GM19043 (cell line): ENCODE measurements at regions not wholly inside any gene's neighbourhood (a gene's known extent, or its start where the extent isn't known, plus 50 kb on each side); places are given as distances from the start of the nearest gene placed in this dataset.

Experiments
- ATAC-seq: cut with Tn5 transposase; IDR thresholded peaks from one replicate; pipeline ENCODE4 v1.9.1; 2021; ENCODE audit warnings: low read depth; ENCODE audit not compliant: unreplicated experiment

DNA sequence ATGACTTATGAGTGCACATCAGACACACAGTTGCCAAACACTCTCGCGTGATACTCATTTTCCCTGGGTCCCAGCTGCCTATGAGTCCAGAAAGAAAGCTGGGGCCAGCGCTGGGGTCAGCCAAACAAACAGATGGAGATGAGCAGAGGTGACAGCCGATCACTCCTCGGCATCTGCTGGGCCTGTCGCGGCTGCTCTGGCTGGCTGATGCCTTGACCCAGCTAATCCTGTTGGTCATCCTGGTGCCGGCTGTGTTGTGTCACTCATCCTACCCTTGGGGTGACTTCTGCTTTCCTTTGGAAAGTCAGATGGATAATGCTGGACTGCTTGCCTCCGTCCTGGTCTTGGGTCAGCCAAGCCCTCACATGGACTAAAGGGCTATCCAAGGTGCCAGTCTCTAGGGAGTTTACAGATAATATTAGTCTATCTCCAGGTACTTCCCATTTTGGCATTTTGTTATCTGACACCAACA, 105.3 kb upstream of the PDZRN3 start:
- no peak for ATAC-seq

DNA sequence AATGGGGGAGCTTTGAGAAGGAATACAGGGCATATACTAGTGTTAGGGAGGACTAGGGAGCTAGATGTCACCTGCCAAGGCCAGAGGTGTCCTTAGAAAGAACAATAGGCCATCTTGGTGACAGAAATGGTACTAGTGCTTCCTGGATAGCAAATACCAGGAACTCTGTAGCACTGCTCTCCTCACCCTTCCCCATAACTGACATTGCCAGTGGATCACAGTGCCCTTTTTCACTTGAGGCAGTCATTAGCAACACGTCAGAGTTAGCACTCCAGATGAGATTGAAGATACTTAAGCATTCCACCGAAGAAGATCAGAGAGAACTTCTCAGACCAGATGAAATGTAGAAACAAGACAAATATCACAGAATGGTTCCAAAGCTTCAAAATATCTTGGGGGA, 103.1 kb upstream of the PDZRN3 start:
- no peak for ATAC-seq

DNA sequence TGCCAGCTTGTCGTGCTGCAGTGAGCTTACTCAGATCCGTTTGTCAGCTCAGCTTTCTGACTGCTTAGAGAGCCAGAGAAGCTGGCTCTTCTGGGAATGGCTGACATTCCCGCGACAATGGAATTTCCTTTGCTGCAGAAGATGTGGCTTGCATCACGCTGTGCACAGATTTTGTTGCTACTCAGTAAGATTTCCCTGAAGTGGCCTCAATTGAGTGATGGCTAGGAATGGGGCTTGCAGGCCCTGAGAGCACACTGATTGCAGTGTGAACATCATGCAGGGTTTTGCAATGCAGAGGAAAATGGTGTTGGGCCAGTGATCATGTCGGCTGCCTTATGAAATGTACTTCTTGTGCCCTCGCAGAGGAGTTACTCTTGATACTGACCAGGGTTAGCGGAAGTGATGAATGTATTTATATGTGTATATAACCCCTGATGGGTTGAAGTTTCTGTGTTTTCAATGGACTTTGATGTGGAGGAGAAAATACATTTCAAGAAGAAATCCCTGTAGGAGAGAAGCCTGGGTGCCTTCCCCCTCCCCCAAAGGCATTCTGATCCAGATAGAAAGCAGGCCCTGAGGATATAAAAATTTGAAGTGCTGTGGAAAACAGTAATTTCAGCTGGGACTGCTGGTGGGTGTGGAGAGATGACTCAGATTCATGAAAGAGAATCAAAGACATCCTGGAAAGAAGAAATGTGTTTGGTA, 102.5 kb upstream of the PDZRN3 start:
- no peak for ATAC-seq

DNA sequence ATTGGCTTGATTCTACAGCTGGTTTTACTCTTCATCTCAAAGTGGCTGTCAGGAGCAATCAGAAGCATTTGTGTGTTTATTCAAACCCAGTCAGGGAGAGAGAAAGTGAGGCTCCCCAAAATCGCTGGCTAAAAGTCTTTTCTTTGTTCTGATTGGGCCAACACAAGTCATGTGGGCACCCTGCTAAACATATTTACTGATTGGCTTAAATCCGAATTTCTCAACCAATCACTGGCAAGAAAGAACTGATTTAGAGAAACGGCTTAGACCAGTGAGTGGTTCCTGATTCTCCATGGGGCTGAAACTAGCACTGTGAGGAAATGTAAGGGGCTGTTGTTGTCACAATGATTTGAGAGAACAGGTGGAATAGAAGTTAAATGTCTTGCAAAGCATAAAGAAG, 98.9 kb upstream of the PDZRN3 start:
- ATAC-seq: no peak

DNA sequence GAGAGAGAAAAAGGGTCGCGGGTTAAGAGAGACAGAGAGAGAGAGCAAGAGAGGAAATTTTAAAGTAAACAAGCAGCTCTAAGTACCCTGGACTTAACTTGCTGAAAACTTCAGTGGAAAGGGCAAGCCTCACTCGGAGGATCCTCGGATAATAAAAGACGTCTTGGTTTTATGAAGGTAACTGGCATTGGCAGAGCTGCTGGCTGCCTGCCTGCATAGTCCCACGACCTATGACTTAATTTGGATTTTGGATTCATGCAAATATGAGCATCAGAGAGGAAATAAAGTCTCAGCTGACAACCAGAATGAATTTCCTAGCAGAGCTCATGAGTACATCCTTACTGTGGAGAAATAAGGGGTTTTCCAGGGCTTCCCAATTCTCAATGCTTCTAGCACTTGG, 95.1 kb upstream of the PDZRN3 start:
- no peak for ATAC-seq

DNA sequence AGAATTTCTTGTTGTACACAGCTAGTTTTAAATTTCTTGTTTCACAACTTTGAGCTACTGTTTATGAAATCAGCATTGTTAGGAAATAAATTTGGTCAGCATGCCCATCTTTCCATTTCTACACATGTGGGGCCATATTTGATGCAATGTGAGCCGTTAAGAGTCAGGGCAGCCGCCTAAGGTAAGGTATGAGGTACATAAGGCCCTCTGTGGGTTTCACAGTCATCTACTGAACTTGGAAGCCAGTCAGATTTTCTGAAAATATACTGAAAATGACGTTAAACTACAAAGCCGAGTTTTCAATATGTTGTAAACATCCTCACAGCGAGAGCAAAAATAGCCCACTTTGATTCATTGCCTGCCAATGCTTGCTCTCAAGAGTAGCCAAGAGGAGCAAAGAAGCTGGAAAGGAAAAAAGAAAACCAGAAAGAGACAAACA, 94.7 kb upstream of the PDZRN3 start:
- ATAC-seq: no peak

DNA sequence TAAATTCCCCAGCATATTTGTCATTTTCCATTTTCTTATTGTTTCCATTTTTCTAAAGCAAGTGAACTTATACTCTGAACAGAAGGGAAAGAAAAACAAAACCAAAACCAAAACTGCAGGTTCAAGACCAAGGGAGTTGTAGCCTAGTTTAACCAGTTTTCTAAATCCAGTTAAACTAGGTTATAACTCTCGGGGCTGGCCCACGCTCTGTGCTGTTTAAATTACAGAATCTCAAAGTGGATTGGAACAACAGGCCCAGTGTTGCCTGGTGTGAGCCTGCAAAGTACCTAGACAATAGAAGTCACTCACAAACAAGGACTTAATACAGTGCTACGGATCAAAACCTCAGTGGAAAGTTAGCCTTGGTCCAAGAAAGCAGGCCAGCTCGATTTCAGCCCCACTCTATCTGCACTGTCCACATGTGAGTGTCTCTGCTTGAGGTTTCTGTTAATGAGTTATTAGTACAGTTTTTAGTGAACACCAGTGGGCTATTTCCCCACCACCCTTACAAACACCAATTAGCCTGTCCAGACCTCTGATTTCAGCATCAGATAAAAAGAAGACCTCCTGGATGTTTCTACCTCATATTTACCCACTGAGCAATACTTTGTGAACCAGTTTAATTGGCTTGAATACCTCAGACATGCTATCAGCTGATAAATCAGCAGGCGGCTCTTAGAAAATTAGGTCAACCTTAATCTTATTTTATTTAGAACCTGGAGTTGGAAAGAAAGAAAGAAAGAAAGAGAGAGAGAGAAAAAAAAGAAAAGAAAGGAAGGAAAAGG, 93.8 kb upstream of the PDZRN3 start:
- ATAC-seq: no peak

DNA sequence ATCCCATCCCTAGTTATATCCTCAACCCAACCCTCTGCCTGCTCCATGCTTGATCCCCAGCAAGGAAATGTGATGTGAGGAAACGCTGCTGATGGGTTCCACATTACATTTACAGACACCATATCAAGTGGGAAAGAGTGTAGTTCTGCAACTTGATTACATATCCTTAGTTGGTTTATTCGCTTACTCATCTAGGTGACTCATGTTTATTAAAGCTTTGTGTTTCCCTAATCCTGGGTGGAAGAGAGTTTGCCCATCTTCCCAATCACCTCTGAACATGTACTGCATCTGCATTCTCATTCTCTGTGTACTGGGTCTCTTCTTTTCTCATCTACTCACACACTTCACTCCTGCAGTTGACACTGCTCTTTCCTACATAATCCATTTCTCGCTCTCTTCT, 91.7 kb upstream of the PDZRN3 start:
- no peak for ATAC-seq

DNA sequence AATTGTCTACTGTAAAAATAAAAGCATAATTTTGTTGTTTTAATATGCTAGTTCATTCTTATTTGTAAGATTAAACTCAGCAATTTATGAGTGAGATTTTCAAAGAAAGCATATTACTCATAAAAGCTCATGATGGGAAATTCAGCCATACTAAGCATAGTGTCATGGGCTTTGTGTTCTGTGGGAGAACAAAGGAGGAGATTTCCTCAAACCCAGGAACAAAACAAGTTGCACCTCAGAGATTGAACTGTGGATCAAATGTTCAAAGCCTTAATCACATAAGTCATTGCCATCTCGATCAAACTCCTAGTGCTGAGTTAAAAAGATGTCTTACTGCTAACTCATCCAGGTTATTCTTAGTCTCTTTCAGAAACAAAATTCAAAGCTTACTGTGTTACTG, 85.6 kb upstream of the PDZRN3 start:
- ATAC-seq: no peak

DNA sequence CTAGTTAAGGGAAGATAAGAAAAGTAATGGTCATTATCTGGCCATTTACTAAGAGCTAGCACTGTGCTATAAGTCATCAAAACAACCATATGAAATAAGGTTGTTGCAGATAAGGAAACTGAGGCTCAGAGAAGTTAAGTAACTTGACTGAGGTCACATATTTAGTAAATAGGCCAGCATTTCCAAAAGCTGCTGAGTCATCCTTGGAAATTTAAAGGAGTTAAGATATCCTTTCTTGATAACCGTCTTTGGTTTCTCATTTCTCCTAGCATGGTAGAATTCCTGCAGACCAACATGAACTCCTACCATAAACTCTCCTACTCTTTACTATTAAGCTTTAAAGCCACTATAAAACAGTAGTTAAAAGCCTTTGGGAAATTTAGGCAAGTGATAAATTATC, 85.0 kb upstream of the PDZRN3 start:
- ATAC-seq: no peak

DNA sequence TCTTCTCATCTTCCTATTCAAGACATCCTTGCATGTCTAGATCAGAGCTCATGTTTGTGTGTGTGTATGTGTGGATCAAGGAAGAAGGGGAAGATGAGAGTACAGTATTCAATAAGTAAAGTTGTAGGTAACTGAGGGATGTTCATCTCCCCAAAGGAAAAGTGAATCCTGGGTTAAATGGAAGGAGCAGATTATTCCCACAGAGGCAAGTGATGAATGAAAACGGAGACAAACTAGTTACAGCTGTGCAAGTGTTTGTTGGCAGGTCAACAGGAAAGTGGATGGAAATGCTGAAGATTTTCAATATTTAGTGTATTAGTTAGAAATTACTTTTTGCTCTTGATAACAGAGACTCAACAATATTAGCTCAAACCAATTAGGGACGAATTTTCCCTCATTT, 84.2 kb upstream of the PDZRN3 start:
- ATAC-seq: no peak

DNA sequence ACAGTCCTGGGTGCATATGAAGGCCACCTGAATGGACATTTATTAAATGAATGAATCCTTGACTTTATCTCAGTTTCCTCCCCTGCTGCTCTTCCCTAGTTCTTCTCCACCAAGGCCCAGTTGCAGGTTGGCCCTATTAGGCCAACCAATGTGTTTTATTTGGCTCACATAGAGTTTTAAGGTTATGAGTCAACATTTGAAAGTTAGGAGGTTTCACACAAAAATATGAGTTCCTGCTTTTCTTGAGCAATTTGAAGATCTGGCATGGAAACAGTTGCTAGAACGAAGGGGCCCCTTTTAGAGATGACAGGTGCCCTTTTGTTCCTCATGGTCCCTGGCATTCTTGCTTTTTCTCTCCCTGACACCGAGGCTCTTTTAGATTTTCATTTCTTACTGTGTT, 83.0 kb upstream of the PDZRN3 start:
- no peak for ATAC-seq

DNA sequence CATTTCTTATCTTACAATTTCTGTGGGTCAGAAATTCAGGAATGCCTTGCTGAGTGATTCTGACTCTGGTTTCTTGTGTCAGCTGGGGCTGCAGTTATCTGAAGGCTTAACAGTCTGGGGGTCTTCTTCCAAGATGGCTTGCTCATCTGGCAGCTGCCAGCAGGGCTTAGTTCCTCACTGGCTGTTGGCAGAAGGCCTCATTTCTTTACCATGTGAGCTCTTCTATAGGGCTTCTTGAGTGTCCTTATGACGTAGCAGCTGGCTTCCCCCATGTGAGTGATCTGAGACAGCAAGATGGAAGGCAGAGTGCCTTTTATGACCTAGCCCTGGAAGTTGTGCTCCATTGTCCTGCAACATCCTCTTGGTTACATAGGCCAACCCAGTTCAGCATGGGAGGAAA, 82.0 kb upstream of the PDZRN3 start:
- ATAC-seq: no peak

DNA sequence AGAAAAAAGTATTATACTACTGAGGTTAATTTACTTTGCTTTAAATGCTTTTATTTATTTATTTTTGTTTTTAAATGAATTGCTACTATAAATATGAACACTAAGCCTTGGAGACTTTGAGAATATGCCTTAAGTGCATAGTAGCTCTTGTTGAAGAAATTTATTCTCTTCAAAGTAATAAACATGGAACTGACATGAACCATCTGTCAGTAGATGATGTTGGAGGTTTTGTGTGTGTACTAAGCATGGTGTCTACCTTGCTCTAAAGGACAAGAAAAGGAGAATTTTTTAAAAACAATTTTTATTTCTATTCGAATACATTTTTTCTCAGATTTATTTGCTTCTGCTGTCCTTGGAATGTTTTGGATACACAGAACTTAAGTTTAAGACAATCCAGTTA, 81.1 kb upstream of the PDZRN3 start:
- no peak for ATAC-seq

DNA sequence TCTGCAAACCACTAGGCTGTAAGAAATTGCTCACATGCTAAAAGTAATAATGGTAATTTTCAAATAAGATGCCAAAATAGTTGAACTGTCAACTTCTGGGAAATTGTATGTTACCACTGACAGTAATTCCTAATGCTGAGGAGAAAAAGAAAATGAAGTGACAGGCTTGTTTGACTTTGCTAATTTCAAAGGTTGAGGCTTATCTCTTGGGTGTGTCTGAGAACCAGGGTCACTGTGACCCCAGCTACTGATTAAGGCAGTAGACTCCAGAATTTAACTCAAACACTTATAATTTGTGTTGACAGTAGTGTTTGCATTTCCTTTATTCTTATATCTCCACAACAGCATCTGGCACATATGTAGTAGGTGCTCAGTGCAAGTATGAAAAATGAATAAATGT, 74.6 kb upstream of the PDZRN3 start:
- no peak for ATAC-seq

DNA sequence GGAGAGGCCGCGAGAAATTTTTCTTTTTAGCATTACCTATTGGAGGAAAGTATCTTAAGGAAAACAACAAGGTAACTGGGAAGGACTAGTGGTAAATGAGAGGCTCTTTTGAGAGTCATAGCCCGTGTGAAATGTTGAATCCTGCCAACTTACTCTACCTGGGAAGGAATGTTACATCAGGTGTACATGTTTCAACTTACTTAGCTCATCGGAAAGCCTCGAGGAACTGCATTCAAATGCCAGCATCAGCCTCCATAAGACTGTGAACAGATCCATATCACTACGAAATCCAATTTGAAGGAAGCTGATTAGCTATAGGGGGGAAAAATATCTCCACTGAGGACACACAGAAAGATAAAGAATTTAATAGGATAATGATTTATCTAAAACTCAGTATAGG, 72.3 kb upstream of the PDZRN3 start:
- ATAC-seq: no peak

DNA sequence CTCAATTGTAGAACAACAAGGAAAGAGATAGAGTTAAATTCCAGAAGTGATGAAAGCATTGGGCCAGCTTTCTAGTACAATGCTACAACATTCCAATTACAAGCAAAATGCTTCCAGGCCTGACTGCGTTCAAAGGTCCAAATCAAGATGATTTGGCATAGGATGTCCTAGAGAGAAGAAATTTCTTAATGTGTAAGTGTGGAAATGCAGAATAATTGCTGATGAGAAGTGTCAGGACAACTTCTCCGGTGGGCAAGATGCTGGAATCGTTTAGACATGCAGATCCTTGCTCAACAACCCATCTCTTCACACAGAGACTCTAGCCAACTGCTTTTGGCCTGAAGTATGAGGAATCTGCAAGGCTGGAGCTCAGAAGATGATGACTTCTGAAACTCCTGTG, 71.1 kb upstream of the PDZRN3 start:
- no peak for ATAC-seq

DNA sequence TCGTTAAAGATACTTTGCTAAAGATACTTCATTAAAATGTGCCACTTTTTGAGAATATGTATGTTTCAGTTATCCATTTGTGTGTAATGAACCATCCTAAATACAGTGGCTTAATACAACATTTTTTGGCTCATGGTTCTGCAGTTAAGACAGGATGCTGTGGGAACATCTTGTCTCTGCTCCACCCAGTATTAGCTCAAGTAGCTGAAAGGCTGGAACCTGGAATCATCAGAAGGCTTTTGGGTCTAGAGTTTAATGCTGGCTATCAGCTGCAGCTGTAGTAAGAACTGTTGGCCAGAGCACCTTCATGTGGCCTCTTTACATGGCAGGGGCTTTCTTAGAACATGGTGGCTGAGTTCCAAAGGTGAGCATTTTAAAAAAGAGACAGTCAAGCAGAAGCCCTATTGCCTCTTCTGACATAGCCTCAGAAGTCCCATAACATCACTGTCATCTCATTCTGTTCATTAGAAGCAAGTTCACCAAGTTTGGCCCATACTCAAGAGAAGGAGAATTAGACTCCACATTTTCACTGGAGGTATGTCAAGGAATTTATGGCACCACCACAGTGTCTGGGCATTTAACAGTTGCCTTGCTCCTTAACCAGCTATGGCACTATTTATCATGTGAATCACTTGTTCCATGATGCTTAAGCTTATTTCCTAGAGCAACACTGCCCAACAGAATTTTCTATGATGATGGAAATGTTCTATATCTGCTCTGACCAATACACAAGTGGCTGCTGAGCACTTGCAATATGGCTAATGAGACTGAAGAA, 70.4 kb upstream of the PDZRN3 start:
- no peak for ATAC-seq

DNA sequence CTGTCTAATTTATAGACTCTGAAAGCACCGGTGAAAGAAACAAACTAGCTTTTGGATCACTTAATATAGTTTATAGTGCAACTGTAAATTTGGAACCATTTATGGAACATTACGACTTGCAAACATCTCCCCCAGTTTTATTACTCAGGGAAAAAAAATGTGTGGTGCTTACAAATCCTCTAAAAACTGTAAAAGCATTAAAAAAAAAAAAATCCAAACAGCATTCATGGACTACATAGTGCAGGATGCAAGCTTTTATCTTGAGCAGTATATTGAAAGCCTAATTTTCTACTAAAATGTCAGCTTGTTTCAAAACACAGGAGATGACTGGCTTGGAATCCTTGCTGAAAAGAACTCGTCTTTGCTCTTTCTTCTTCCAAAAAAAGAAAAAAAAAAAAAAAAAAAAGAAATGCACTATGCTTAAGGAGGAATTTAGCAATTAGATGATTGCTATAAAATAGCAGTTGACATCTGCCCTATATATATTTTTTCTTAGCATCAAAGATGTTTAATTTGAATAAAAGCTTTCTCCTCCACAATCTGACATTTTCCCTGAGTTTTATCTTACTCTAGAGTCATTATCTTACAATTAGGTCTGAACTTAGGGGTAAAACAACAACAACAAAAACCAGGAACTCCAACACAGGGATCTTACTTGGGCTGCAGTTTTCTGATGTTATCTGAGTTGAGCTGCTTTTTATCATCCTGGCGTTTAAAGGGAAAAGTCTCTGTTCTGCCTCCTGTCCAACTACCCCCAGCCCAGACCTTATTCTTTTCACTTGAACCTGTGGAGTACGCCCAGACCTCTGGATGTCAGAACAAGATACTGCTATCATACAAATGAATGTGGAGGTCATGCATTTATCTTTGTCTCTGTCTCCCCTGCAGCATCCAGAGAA, 62.6 kb upstream of the PDZRN3 start:
- ATAC-seq: no peak

DNA sequence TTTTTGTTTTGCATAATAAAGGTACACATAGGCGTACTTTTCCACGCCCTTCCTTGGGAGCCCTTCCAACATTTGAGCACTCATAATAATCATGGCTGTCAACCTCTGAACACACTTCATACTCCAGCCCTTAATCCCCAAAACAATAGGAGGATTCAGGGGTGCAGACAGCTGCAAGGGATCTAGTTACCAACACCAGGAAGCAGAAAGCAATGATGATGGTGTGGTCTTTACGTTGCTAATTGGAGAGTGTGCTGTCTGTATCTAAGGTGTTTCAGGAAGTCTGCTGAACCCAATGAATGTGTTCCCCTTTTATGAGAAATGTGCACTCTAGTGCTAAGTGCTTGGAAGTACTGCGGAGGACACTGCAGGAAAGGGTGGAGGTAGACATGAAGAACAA, 60.3 kb upstream of the PDZRN3 start:
- no peak for ATAC-seq
